Activated T-cell treated with anti-CD3 and anti-CD28 coated beads, Interleukin-2, amount 50 U/mL, for 4 hours (primary cell): ENCODE measurements at regions not wholly inside any gene's neighbourhood (a gene's known extent, or its start where the extent isn't known, plus 50 kb on each side); places are given as distances from the start of the nearest gene placed in this dataset.

Source experiments
- ATAC-seq, 2 donors: fragments of 200-7000 bp; cut with Tn5 transposase; one replicate each; pipeline ENCODE4 v1.10.0; 2021
- DNase-seq: peaks from one replicate; pipeline ENCODE4 v3.0.0-alpha.2; 2020
- H3K27me3 Mint-ChIP-seq: one replicate; pipeline ENCODE4 v1.8.0; 2021; ENCODE audit warnings: low read depth, mixed read lengths
- H3K36me3 Mint-ChIP-seq: one replicate; pipeline ENCODE4 v1.8.0; 2022; ENCODE audit warnings: mixed read lengths; ENCODE audit not compliant: insufficient read depth
- H3K4me1 Mint-ChIP-seq: one replicate; pipeline ENCODE4 v1.8.0; 2021; ENCODE audit warnings: low read depth, mixed read lengths
- H3K4me3 Mint-ChIP-seq: one replicate; pipeline ENCODE4 v1.8.0; 2021; ENCODE audit warnings: mild to moderate bottlenecking, moderate library complexity, mixed read lengths
- H3K9me3 Mint-ChIP-seq: one replicate; pipeline ENCODE4 v1.8.0; 2021; ENCODE audit warnings: mixed read lengths

DNA sequence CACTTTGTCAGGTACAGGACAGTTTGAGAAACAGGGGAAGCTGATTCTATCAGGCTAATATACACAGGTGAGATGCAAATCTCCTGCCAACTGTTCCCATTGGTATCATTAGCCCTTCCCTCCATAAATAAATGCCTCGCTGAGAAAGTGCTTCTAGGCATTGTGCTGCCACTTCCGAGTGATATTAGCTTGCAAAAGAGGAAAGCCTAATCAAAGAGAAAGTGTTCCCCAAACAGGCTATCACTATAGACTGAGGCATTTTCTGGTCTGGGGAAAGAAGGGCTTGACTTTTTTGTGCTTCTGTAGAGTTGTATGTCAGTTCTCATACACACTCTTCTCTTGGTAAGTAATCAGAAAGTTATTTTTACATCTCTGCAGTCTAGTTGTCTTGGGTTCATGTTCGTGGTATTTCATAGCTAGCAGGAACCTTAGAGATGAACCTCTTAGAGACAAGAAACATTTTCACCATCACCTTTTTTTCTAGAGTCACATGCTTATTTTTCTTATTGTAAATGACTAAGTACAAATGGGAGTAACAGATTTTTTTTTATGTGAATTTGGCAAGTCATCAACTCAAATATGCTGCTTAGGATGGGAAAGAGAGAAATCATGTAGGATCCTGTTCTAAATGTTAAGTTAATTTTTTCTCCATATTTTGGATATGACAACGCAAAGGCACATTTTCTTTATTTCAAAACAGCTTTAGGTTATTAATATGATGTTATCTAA is 1009.8 kb downstream of the ADGRL3 start:
- Mint-ChIP-seq H3K27me3 (no peaks in the 10 kb centered on the region), H3K4me3 (no peak overlapping the region), H3K36me3 (no peaks in the 10 kb centered on the region), H3K9me3 (peaks cover 17% of the 10 kb centered on the region), H3K4me1 (no peaks in the 10 kb centered on the region)
- ATAC-seq = no peak
- no peak for DNase-seq

DNA sequence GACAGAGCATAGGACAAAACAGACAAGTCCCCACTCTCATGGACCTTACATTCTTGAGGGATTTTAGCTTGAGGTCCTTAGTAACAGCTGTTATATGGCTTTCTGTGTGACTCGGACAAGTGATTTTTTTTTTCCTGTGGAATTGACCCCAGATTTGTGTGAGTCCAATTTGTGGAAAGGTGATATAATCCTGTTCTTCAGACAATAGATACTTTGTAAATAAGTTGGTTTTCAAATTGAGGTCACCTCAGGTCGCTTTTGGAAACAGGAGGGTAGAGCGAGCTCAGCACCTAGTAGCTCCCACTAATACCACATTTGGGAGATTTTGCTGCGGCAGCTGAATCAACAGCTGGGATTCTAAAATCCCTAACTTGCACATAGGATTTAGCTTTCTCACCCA is 1008.8 kb downstream of the ADGRL3 start:
- Mint-ChIP-seq H3K27me3 (no peaks in the 10 kb centered on the region), H3K4me1 (no peaks in the 10 kb centered on the region)
- no peak for ATAC-seq

GRCh38 chr4:62204136-62204535 is 1004.0 kb downstream of the ADGRL3 start:
- peaks cover 10% of the 10 kb centered on the region for H3K9me3 Mint-ChIP-seq

More for the DNA sequence above, 1008.8 kb downstream of the ADGRL3 start:
- peaks cover 10% of the 10 kb centered on the region for H3K9me3 Mint-ChIP-seq
- no peak for DNase-seq
- no peak overlapping the region for H3K4me3 Mint-ChIP-seq
- H3K36me3 Mint-ChIP-seq = no peaks in the 10 kb centered on the region

DNA sequence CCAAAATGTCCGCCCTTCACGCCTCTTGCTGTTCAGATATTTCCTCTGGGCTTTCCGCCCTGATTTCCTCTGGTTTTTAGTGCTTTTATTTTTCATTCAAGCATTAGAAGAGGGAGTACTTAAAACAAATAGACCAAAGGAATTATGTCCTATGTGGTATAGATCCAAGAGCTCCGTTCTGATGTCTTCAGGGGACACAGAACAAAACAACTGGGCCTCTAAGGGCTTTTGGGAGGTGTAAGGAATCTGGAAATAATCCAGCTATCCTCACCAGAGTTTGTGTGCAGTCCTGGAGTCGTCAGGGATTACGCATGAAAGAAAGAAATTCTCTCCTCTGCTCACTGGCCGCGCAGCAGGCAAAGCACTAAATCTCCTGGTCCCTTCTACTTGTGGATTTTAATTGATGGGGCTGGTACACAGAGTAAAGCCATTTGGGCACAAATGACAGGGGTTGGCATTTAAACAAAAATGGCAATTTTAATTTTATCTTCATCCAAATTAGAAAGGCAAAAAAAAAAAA is 999.2 kb downstream of the ADGRL3 start:
- Mint-ChIP-seq H3K9me3 (no peaks in the 10 kb centered on the region), H3K4me3 (no peak overlapping the region), H3K27me3 (no peaks in the 10 kb centered on the region), H3K4me1 (no peaks in the 10 kb centered on the region), H3K36me3 (no peaks in the 10 kb centered on the region)
- DNase-seq (no peak), ATAC-seq (no peak)

More at GRCh38 chr4:62204136-62204535, 1004.0 kb downstream of the ADGRL3 start:
- DNase-seq (no peak), ATAC-seq (no peak)
- Mint-ChIP-seq H3K4me3 (no peak overlapping the region), H3K36me3 (no peaks in the 10 kb centered on the region), H3K27me3 (no peaks in the 10 kb centered on the region), H3K4me1 (no peaks in the 10 kb centered on the region)

GRCh38 chr4:62196338-62196737 is 996.2 kb downstream of the ADGRL3 start:
- Mint-ChIP-seq H3K4me1 (no peaks in the 10 kb centered on the region), H3K9me3 (peaks cover 8% of the 10 kb centered on the region), H3K36me3 (no peaks in the 10 kb centered on the region), H3K4me3 (no peak overlapping the region), H3K27me3 (no peaks in the 10 kb centered on the region)
- ATAC-seq = no peak
- DNase-seq = no peak

DNA sequence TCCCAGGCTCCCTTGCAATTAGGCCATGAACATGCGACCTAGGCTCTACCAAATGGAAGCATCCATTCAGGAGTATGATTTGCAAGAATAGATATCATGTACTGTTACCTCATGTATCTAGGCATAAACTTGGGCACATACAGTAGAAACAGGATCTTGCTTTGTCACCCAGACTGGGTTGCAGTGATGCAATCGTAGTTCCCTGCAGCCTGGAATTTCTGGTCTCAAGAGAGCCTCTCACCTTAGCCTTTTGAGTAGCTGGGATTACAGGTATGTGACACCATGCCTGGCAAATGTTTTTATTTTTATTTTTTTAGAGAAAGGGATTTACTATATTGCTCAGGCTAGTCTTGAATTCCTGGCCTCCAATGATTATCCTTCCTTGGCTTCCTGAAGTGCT is 994.2 kb downstream of the ADGRL3 start:
- Mint-ChIP-seq H3K27me3 (no peaks in the 10 kb centered on the region), H3K9me3 (peaks cover 12% of the 10 kb centered on the region), H3K4me3 (no peak overlapping the region), H3K36me3 (no peaks in the 10 kb centered on the region), H3K4me1 (no peaks in the 10 kb centered on the region)
- no peak for DNase-seq
- no peak for ATAC-seq

GRCh38 chr4:62193761-62194160 is 993.6 kb downstream of the ADGRL3 start:
- H3K27me3 Mint-ChIP-seq = no peaks in the 10 kb centered on the region
- peaks cover 12% of the 10 kb centered on the region for H3K9me3 Mint-ChIP-seq
- ATAC-seq (no peak), DNase-seq (no peak)
- no peaks in the 10 kb centered on the region for H3K4me1 Mint-ChIP-seq
- H3K4me3 Mint-ChIP-seq = no peak overlapping the region
- no peaks in the 10 kb centered on the region for H3K36me3 Mint-ChIP-seq

DNA sequence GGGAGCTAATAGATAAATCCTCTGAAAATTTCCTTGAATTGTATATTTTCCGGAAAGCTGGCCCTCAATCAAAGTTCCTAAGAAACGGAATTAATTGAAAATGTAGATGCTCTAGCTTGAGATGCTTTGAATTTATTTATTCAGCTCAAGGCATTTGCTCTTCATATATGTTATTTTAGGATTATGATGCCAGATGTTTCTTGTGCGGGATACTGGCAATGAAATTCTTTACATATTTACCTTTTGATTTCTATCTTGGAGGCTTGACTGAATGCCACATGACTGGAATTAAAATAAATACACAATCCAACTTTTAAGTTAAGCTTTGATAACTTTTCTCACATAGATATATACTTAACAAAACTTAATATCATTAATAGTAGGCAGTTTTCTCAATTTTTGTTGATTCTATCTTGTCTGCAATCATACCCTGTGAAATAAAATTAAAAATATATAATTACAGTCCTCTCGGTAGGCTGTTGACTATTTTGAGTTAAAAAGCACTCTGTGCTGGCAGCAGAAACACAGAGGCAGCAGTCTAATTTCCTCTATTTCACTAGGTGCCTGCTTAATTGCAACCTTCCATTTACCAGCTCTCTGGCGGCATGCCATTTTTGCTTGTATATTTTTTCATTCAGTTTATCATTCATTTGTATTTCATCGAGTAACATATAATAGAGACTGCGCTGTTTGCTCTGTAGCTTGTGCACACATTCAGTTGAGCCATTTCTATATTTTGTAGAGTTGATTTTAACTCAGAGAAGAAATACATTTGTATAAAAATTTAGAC is 991.5 kb downstream of the ADGRL3 start:
- peaks cover 17% of the 10 kb centered on the region for H3K9me3 Mint-ChIP-seq
- no peak overlapping the region for H3K4me3 Mint-ChIP-seq
- H3K27me3 Mint-ChIP-seq = no peaks in the 10 kb centered on the region
- no peaks in the 10 kb centered on the region for H3K36me3 Mint-ChIP-seq
- no peaks in the 10 kb centered on the region for H3K4me1 Mint-ChIP-seq
- DNase-seq = no peak
- no peak for ATAC-seq

DNA sequence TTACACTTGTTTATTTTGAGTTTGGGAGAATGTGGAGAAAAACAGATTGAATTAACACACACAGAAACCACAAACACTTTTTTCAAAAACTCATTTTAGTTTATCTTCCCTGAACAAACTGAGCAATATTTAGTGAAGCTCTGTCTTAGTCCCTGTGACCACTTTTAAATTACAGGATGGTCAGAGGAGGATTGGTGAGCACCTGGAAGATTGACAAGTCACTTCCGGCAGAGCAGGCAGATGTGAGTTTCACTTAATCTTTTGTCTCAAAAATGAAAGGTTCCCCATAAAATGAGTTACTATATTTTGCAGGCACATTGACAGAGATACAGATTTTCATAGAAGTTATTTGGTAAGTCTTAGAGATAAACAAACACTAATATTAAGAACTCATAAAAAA is 970.1 kb downstream of the ADGRL3 start:
- Mint-ChIP-seq H3K9me3 (peaks cover 4% of the 10 kb centered on the region), H3K27me3 (no peaks in the 10 kb centered on the region), H3K4me3 (no peak overlapping the region), H3K36me3 (no peaks in the 10 kb centered on the region), H3K4me1 (no peaks in the 10 kb centered on the region)
- ATAC-seq (no peak), DNase-seq (no peak)

DNA sequence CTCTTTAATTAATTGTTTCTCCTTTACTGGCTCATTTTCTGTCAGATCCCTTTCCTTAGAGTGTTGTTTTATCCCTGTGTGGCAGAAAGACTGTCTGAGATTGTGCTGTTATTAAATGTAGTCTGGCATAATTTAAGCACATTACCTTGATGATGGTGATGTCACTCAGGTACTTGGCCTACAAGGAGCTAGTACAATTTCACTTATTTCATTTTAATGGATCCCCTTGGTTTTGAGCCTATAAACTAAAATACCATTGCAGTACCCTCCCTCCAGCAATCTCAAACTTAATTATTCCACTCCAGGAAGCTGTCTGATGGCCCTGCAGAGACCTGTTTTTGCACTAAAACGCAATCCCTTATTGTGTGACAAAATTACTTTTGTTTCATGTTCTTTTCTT is 968.6 kb downstream of the ADGRL3 start:
- no peak for DNase-seq
- no peaks in the 10 kb centered on the region for H3K4me1 Mint-ChIP-seq
- no peaks in the 10 kb centered on the region for H3K27me3 Mint-ChIP-seq
- H3K9me3 Mint-ChIP-seq = peaks cover 10% of the 10 kb centered on the region
- no peaks in the 10 kb centered on the region for H3K36me3 Mint-ChIP-seq
- no peak overlapping the region for H3K4me3 Mint-ChIP-seq
- no peak for ATAC-seq

DNA sequence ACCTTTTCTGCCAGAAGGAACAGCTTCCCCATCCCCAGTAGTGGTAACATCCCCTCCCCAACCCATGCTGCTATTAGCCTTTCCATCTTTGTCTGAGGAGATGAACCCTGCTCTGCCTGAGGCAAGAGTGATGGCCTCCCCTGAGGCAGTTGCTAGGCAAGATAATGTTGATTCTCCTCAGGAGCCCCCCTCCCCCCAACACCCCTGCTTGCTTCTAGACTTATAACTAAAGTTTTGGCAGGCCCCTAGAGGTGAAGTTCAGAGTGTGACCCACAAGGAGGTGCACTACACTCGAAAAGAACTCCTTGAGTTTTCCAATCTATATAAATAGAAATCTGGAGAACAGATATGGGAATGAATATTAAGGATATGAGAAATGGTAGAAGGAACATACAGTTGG is 962.5 kb downstream of the ADGRL3 start:
- DNase-seq (no peak), ATAC-seq (no peak)
- Mint-ChIP-seq H3K9me3 (peaks cover 27% of the 10 kb centered on the region), H3K4me3 (no peak overlapping the region), H3K27me3 (no peaks in the 10 kb centered on the region), H3K4me1 (no peaks in the 10 kb centered on the region), H3K36me3 (no peaks in the 10 kb centered on the region)

DNA sequence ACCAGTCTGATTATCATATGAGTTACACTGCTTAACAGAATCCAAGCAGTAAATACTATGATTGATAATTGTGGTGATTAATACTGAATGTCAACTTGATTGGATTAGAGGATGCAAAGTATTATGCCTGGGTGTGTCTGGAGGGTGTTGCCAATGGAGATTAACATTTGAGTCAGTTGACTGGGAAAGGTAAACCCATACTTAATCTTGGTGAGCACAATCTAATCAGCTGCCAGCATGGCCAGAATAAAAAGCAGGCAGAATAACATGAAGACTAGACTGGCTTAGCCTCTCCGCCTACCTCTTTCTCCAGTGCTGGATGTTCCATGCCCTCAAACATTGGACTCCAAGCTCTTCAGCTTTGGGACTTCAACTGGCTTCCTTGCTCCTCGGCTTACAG is 961.3 kb downstream of the ADGRL3 start:
- H3K4me1 Mint-ChIP-seq = no peaks in the 10 kb centered on the region
- ATAC-seq (no peak), DNase-seq (no peak)
- no peaks in the 10 kb centered on the region for H3K36me3 Mint-ChIP-seq
- no peak overlapping the region for H3K4me3 Mint-ChIP-seq
- H3K27me3 Mint-ChIP-seq = no peaks in the 10 kb centered on the region
- H3K9me3 Mint-ChIP-seq = peaks cover 33% of the 10 kb centered on the region

- H3K27me3 Mint-ChIP-seq = no peaks in the 10 kb centered on the region
- no peak for ATAC-seq
- no peak for DNase-seq
- H3K4me1 Mint-ChIP-seq = no peaks in the 10 kb centered on the region
- no peak overlapping the region for H3K4me3 Mint-ChIP-seq
- H3K36me3 Mint-ChIP-seq = no peaks in the 10 kb centered on the region
- H3K9me3 Mint-ChIP-seq = peaks cover 28% of the 10 kb centered on the region
These were observed 959.8 kb downstream of the ADGRL3 start for GRCh38 chr4:62159876-62160275.

DNA sequence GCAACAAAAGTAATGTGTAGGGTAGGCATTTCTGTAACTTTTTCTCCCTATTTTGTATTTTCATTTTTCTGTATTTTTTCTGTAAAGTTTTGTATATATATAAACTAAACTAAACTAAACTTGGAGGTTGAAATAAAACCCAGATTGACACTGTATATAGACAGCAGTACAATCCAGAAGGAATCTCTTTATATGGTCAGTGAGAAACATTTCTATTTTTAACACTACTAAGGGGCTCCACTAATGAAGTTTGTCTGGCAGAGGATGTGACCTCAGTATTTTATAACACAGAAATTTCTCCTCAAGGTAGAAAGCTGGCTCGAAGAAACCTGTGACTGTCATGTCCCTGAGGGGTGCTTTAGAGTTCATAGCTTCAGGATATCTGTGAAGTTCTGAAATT is 959.2 kb downstream of the ADGRL3 start:
- H3K4me3 Mint-ChIP-seq = no peak overlapping the region
- ATAC-seq (no peak), DNase-seq (no peak)
- no peaks in the 10 kb centered on the region for H3K4me1 Mint-ChIP-seq
- H3K36me3 Mint-ChIP-seq = no peaks in the 10 kb centered on the region
- H3K27me3 Mint-ChIP-seq = no peaks in the 10 kb centered on the region
- peaks cover 31% of the 10 kb centered on the region for H3K9me3 Mint-ChIP-seq

DNA sequence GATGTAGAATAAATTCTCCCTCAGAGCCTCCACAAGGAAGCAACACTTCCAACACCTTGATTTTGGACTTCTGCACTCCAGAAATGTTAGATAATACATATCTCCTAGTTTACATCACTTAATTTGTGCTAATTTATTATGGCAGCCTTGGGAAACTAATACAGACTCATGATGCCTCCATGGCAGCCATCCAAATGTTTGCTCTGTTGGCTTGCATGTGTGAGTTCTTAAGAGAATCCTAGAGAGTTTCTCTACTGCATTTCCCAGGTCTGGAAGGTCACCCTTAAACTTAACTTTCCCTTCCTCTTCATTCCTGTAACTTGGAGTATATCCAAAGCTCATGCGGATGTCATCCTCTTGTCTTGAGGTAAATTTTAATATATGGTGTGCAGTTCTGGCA is 956.1 kb downstream of the ADGRL3 start:
- Mint-ChIP-seq H3K4me1 (no peaks in the 10 kb centered on the region), H3K27me3 (no peaks in the 10 kb centered on the region), H3K9me3 (peaks cover 35% of the 10 kb centered on the region), H3K4me3 (no peak overlapping the region), H3K36me3 (no peaks in the 10 kb centered on the region)
- no peak for ATAC-seq
- no peak for DNase-seq
